ENCODE measurements at regions not wholly inside any gene's neighbourhood (a gene's known extent, or its start where the extent isn't known, plus 50 kb on each side); places are given as distances from the start of the nearest gene placed in this dataset.
A peak's percentile ranks its signal among the peaks of the same experiment; 100 is the strongest.
"Not testable (repeated sequence)": the region's sequence is repeated elsewhere in the genome, so short reads cannot be mapped to it uniquely, and the experiment has no call there.

- H3K4me1 Mint-ChIP-seq; H3K4me3 ChIP-seq (ENCODE audit: low read length); intact Hi-C loops (cut with micrococcal nuclease); DNase-seq; H3K27me3 Mint-ChIP-seq; H3K27me3 ChIP-seq (ENCODE audit: control insufficient read depth in 2 of 2, insufficient read depth in 2 of 2, low read length in 2 of 2); POLR2A ChIA-PET; H3K36me3 Mint-ChIP-seq; H3K4me3 Mint-ChIP-seq; H3K36me3 ChIP-seq (ENCODE audit: control insufficient read depth in 2 of 3, insufficient read depth in 3 of 3, low read length in 3 of 3); H3K27ac ChIP-seq (ENCODE audit: low read depth, low read length); H3K4me1 ChIP-seq (ENCODE audit: control insufficient read depth in 2 of 2, insufficient read depth in 2 of 2, low read length in 2 of 2); H3K9me3 Mint-ChIP-seq; CTCF ChIA-PET; H3K27ac Mint-ChIP-seq; ATAC-seq; H3K9me3 ChIP-seq (ENCODE audit: control insufficient read depth in 2 of 3, low read length in 3 of 3): not testable (repeated sequence)
These were observed 65.1 kb upstream of the NBPF26 start for GRCh38 chr1:120658622-120659021.

GRCh38 chr1:120659133-120659532 lies 64.6 kb upstream of the NBPF26 start:
- H3K4me1 ChIP-seq (ENCODE audit: control insufficient read depth in 2 of 2, insufficient read depth in 2 of 2, low read length in 2 of 2); CTCF ChIA-PET; H3K4me3 Mint-ChIP-seq; H3K36me3 ChIP-seq (ENCODE audit: control insufficient read depth in 2 of 3, insufficient read depth in 3 of 3, low read length in 3 of 3); DNase-seq; H3K9me3 Mint-ChIP-seq; H3K9me3 ChIP-seq (ENCODE audit: control insufficient read depth in 2 of 3, low read length in 3 of 3); ATAC-seq; intact Hi-C loops (cut with micrococcal nuclease); H3K27ac Mint-ChIP-seq; POLR2A ChIA-PET; H3K27me3 ChIP-seq (ENCODE audit: control insufficient read depth in 2 of 2, insufficient read depth in 2 of 2, low read length in 2 of 2); H3K27ac ChIP-seq (ENCODE audit: low read depth, low read length); H3K36me3 Mint-ChIP-seq; H3K27me3 Mint-ChIP-seq; H3K4me3 ChIP-seq (ENCODE audit: low read length); H3K4me1 Mint-ChIP-seq: not testable (repeated sequence)

DNA sequence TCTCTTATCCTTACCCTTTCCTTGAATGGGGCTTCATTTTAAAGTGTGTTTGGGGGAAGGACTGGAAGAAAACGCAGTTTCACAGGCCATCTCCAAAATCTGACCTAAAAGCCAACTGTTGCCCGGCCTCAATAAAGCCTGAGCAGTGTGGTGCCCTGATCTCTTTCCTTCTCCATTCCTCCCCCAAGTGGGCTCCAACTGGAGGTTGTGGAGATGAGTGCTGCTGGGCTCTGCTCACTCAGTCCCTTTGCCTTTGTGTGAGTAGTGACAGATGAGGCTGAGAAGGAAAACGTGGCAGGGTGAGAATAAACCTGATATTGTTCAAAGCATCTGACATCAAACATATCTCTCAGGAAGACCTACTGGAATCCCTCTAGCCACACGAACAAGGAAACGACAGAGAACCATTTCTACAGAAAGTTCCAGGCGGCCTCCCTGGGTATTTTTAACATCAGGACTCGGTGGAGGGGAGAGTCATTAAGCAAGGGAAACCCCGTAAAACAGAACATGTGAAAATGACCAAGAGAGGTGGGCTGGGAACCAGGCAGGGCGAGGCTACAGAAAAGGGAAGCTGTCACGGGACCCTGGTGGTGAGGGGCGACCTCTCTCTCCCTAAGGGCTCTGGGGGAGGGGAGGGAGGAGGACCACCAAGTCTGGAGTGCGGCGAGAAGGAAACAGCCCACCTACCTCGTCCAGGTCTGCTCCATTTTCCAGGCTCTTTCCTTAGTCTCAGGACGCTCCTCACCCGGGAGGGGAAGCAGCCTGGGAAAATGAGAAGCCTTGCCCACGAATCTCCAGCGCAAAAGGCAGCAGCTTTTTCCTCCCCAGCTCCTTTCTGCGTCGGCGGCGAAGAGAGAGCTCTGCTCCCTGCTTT lies 59.1 kb upstream of the NBPF26 start:
- H3K4me1 Mint-ChIP-seq; H3K36me3 ChIP-seq (ENCODE audit: control insufficient read depth in 2 of 3, insufficient read depth in 3 of 3, low read length in 3 of 3); H3K36me3 Mint-ChIP-seq; intact Hi-C loops (cut with micrococcal nuclease); H3K27me3 Mint-ChIP-seq; H3K27ac Mint-ChIP-seq; H3K27me3 ChIP-seq (ENCODE audit: control insufficient read depth in 2 of 2, insufficient read depth in 2 of 2, low read length in 2 of 2); H3K9me3 ChIP-seq (ENCODE audit: control insufficient read depth in 2 of 3, low read length in 3 of 3); H3K27ac ChIP-seq (ENCODE audit: low read depth, low read length); H3K4me3 ChIP-seq (ENCODE audit: low read length); H3K4me1 ChIP-seq (ENCODE audit: control insufficient read depth in 2 of 2, insufficient read depth in 2 of 2, low read length in 2 of 2); POLR2A ChIA-PET; H3K9me3 Mint-ChIP-seq; CTCF ChIA-PET: not testable (repeated sequence)
- ATAC-seq = peak; percentile 28
- peak overlapping the region in 9 of 10 donors; percentile 65 to 89 (median 79) for H3K4me3 Mint-ChIP-seq
- peak in 1 of 9 donors; percentile 14 for DNase-seq

DNA sequence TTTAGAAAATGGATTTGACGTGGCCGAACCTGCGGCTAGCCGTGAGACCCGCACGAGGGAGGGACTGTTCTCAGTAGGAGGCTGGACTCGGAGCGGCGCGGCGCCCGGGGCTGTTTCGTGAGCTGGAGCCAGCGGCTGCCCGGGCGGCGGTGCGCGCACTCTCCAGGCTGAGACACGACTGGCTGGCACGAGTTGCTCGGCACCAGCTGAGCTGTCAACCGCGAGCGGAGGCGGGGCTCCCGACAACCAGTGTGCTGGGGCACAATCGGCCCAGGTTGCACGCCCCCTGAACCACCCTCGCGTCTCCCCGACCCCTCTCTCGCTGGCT lies 58.5 kb upstream of the NBPF26 start:
- H3K4me3 ChIP-seq (ENCODE audit: low read length); H3K27ac ChIP-seq (ENCODE audit: low read depth, low read length); H3K36me3 Mint-ChIP-seq; CTCF ChIA-PET; H3K36me3 ChIP-seq (ENCODE audit: control insufficient read depth in 2 of 3, insufficient read depth in 3 of 3, low read length in 3 of 3); H3K27me3 Mint-ChIP-seq; POLR2A ChIA-PET; H3K4me1 Mint-ChIP-seq; H3K27me3 ChIP-seq (ENCODE audit: control insufficient read depth in 2 of 2, insufficient read depth in 2 of 2, low read length in 2 of 2); intact Hi-C loops (cut with micrococcal nuclease); H3K9me3 Mint-ChIP-seq; H3K4me1 ChIP-seq (ENCODE audit: control insufficient read depth in 2 of 2, insufficient read depth in 2 of 2, low read length in 2 of 2); H3K9me3 ChIP-seq (ENCODE audit: control insufficient read depth in 2 of 3, low read length in 3 of 3); H3K27ac Mint-ChIP-seq: not testable (repeated sequence)
- peak; percentile 98 for ATAC-seq
- DNase-seq = peak in 6 of 9 donors; percentile 2 to 40 (median 18)
- peak overlapping the region in 9 of 10 donors; percentile 65 to 89 (median 79) for H3K4me3 Mint-ChIP-seq

- intact Hi-C loops (cut with micrococcal nuclease); POLR2A ChIA-PET; H3K27me3 ChIP-seq (ENCODE audit: control insufficient read depth in 2 of 2, insufficient read depth in 2 of 2, low read length in 2 of 2); H3K27ac ChIP-seq (ENCODE audit: low read depth, low read length); ATAC-seq; H3K4me3 Mint-ChIP-seq; H3K36me3 ChIP-seq (ENCODE audit: control insufficient read depth in 2 of 3, insufficient read depth in 3 of 3, low read length in 3 of 3); H3K9me3 ChIP-seq (ENCODE audit: control insufficient read depth in 2 of 3, low read length in 3 of 3); CTCF ChIA-PET; H3K9me3 Mint-ChIP-seq; DNase-seq; H3K27me3 Mint-ChIP-seq; H3K27ac Mint-ChIP-seq; H3K4me3 ChIP-seq (ENCODE audit: low read length); H3K4me1 Mint-ChIP-seq; H3K36me3 Mint-ChIP-seq; H3K4me1 ChIP-seq (ENCODE audit: control insufficient read depth in 2 of 2, insufficient read depth in 2 of 2, low read length in 2 of 2): not testable (repeated sequence)
These were observed 55.6 kb upstream of the NBPF26 start for GRCh38 chr1:120668187-120668586.
